ENCODE measurements at regions not wholly inside any gene's neighbourhood (a gene's known extent, or its start where the extent isn't known, plus 50 kb on each side); places are given as distances from the start of the nearest gene placed in this dataset.
"Not testable (repeated sequence)": the region's sequence is repeated elsewhere in the genome, so short reads cannot be mapped to it uniquely, and the experiment has no call there.

GRCh38 chr4:123649645-123650391 lies 253.2 kb downstream of the SPRY1 start:
- DNase-seq, result no peak

GRCh38 chr4:123651066-123651465 lies 254.5 kb downstream of the SPRY1 start:
- no peak for DNase-seq

- no peak for DNase-seq
Observed at GRCh38 chr4:123651536-123652180, 255.1 kb downstream of the SPRY1 start.

GRCh38 chr4:123652476-123652875 lies 255.9 kb downstream of the SPRY1 start:
- DNase-seq, result no peak

- no peak for DNase-seq
Observed at GRCh38 chr4:123653236-123653635, 256.6 kb downstream of the SPRY1 start.

GRCh38 chr4:123656746-123657294 lies 260.2 kb downstream of the SPRY1 start:
- not testable (repeated sequence) for DNase-seq

GRCh38 chr4:123657606-123658005 lies 261.0 kb downstream of the SPRY1 start:
- DNase-seq, result not testable (repeated sequence)

- DNase-seq, result no peak
Observed at GRCh38 chr4:123659262-123659661, 262.7 kb downstream of the SPRY1 start.

GRCh38 chr4:123659730-123660129 lies 263.1 kb downstream of the SPRY1 start:
- no peak for DNase-seq

GRCh38 chr4:123661080-123661737 lies 264.6 kb downstream of the SPRY1 start:
- no peak for DNase-seq

GRCh38 chr4:123662827-123663226 lies 266.2 kb downstream of the SPRY1 start:
- DNase-seq, result no peak

GRCh38 chr4:123666486-123666885 lies 269.9 kb downstream of the SPRY1 start:
- DNase-seq, result no peak

GRCh38 chr4:123667496-123667895 lies 270.9 kb downstream of the SPRY1 start:
- no peak for DNase-seq

- DNase-seq, result no peak
Observed at GRCh38 chr4:123667991-123668390, 271.4 kb downstream of the SPRY1 start.

GRCh38 chr4:123671636-123672404 lies 275.2 kb downstream of the SPRY1 start:
- no peak for DNase-seq

- DNase-seq, result no peak
Observed at GRCh38 chr4:123672987-123673386, 276.4 kb downstream of the SPRY1 start.

GRCh38 chr4:123673971-123674370 lies 277.4 kb downstream of the SPRY1 start:
- no peak for DNase-seq

GRCh38 chr4:123674762-123675465 lies 278.3 kb downstream of the SPRY1 start:
- DNase-seq, result no peak

- no peak for DNase-seq
Observed at GRCh38 chr4:123675567-123675966, 279.0 kb downstream of the SPRY1 start.

- no peak for DNase-seq
Observed at GRCh38 chr4:123676071-123676889, 279.7 kb downstream of the SPRY1 start.

- DNase-seq, result no peak
Observed at GRCh38 chr4:123676890-123677229, 280.3 kb downstream of the SPRY1 start.

All from activated CD8-positive, alpha-beta memory T cell treated with anti-CD3 and anti-CD28 coated beads, Interleukin-2, amount 50 U/mL, for 48 hours (primary cell).